IPS-18c (cell line): ENCODE measurements at regions not wholly inside any gene's neighbourhood (a gene's known extent, or its start where the extent isn't known, plus 50 kb on each side); places are given as distances from the start of the nearest gene placed in this dataset.
"Not testable (repeated sequence)": the region's sequence is repeated elsewhere in the genome, so short reads cannot be mapped to it uniquely, and the experiment has no call there.

Experiments used
- H3K4me3 ChIP-seq: 2 replicates; pipeline ENCODE4 v1.7.0; 2013; ENCODE audit warnings: low read depth, mild to moderate bottlenecking, low read length, moderate library complexity; ENCODE audit not compliant: insufficient read depth
- H3K9me3 ChIP-seq: one replicate; pipeline ENCODE4 v1.6.1; 2013; ENCODE audit warnings: mild to moderate bottlenecking, low read length, moderate library complexity; ENCODE audit not compliant: control insufficient read depth, insufficient read depth

DNA sequence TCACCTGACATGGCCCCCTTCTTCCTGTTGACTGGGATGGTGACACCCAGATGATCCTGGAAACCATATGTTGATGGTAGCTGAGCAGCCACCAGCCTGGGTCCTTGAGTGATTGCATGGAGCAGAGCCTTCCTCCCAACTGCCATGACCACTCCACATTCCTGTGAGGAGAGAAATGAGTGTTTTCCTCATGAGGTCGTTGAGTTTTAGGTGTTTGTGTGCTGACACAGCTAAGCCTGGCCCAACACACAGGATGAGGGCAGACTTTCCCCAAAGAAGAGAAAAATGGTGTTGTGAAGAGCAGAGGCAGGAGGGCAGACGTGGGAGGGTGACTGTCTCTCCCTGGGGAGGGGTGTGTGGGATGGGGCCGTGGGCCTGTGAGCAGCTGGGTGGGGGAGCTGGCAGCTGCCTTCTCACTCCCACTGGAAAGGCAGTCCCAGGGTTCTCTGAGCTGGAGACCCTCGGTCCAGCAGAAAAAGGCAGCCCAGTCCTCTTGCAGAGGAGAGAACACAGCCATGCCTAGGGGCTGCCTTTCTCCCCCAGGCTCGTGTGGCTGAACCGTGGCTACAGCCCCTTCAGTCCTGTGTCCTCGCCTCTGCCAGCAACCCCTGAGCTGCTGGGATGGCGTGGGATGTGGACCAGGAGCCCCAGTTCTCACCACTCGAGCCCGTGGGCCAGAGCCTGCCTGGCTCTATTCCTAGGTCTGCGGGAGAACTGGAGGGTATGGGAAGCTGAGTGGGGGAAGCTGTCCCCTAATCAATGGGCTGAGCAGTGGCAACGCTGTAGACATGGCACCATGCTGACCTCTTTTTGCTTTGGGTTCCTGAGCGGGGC lies 257.0 kb downstream of the ADGRD1 start:
- Histone ChIP-seq H3K9me3 (peaks cover 3% of the 10 kb centered on the region), H3K4me3 (no peak overlapping the region)

DNA sequence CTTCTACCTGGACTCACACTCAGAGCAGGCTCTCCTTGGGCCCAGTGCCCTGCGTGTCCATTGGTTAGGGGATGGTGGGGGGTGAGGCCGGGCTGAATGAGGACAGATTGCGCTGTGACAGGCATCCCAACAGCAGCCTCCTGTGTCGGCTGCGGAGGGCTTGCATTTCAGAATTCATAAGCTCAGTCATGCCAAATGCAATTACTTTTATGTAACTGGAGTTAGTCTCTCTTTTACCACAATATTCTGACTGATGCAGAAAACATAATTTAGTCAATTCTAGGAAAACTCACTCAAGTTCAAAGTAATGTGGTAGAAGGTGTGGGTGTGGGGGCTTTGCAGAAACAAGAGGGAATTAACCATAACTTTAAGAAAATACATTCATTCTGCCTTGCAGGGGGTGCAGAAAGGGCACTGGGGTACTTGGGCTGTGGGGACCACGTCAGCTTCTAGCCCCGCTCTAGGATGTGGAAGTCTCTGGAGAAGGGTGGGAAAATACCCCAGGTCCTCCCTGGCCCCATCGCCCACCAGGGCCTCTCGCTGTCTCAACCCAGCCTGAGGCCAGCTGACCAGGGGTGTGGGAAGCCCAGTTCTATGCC lies 257.7 kb downstream of the ADGRD1 start:
- Histone ChIP-seq H3K9me3 (peaks cover 3% of the 10 kb centered on the region), H3K4me3 (no peak overlapping the region)

DNA sequence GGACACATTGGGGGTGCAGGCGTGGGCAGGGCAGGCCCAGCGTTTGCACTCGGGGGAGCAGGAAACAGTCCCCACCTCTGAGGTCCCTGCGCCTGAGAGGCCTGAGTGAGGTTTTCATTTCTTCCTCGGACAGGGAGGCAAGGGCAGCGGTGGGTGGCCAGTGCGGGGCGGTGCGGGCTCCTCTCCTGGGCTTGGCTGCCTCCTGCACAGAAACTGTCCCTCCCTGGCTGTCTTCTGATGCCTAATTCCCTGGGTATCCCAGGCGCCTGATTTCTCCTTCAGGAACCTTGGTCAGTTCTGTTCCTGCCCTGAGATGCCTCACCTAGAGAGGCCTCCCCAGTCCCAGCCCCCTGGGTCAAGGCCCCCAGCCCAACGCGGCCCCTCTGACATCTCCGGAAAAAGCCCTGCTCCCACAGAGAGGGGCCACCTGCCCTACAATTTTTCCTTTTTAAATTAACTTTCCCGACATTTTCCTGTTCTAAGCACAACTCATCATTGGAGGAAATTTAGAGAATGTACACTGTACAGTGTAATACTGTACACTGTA lies 260.3 kb downstream of the ADGRD1 start:
- no peak overlapping the region for H3K4me3 ChIP-seq
- H3K9me3 ChIP-seq, result peaks cover 3% of the 10 kb centered on the region

DNA sequence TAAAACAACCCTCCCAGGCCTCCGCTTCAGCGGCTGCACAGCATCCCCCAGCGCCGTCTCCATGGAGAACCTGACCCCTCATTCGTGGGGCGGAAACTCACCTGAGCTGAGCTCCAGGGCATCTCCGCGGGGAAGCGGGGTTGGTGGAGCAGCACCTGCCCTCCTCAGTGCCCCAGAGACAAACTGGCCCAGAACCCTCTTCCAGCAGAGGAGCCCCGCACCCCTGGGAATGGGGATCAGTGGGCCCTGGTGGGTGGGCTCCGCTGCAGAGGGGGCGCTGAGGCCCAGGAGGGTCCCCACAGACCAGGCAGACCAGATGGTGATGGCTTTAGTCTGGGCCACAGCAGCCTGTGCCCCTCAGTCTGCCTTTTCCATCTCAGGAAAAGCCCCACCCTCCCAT lies 261.2 kb downstream of the ADGRD1 start:
- H3K4me3 ChIP-seq, H3K9me3 ChIP-seq: not testable (repeated sequence)

DNA sequence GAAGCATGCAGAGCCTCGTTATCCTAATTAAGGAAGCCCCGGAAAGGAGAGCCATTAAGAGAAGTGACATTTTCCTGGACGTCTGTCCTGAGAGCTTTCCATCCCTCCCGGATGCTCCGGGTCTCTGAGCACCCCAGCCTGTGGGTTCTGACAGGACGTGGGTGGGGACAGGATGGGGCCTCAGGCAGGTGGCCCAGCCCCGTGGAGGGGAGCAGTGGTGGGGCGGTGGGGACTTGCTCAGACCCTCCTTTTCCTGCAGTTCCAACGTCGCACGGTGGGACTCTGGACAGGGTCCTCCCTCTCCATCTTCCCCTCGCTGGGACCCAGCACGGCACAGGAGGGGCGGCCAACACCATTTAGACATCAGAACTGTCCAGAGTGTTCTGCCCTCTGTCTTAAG lies 262.9 kb downstream of the ADGRD1 start:
- not testable (repeated sequence) for H3K4me3 ChIP-seq

DNA sequence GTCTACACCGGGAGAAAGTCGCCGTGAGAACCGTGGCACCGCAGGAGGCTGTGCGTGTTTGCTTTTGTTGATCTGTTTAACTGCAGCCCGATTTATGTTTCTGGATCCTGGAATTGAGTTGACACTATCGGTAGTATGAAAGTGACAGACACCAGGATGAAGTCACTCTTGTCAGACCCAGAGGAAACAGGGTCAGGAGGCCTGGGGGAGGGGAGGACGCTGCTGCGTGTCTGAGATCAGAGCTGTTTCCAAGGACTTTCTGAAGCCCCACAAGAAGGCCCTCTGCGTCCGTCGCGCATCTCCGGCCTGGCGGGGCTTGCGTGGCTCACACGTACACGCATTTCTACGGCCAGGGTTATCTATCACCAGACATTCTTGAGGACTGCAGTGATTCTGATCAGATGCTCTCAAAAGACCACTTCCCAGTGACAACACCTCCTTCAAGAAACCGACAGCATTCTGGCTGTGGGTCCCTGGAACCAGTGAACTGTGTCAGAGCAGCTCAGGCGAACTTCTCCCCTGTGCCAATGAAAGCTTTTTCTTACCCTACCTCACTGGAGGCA lies 263.4 kb downstream of the ADGRD1 start:
- peaks cover 3% of the 10 kb centered on the region for H3K9me3 ChIP-seq

More for the DNA sequence above, 262.9 kb downstream of the ADGRD1 start:
- H3K9me3 ChIP-seq, result not testable (repeated sequence)

DNA sequence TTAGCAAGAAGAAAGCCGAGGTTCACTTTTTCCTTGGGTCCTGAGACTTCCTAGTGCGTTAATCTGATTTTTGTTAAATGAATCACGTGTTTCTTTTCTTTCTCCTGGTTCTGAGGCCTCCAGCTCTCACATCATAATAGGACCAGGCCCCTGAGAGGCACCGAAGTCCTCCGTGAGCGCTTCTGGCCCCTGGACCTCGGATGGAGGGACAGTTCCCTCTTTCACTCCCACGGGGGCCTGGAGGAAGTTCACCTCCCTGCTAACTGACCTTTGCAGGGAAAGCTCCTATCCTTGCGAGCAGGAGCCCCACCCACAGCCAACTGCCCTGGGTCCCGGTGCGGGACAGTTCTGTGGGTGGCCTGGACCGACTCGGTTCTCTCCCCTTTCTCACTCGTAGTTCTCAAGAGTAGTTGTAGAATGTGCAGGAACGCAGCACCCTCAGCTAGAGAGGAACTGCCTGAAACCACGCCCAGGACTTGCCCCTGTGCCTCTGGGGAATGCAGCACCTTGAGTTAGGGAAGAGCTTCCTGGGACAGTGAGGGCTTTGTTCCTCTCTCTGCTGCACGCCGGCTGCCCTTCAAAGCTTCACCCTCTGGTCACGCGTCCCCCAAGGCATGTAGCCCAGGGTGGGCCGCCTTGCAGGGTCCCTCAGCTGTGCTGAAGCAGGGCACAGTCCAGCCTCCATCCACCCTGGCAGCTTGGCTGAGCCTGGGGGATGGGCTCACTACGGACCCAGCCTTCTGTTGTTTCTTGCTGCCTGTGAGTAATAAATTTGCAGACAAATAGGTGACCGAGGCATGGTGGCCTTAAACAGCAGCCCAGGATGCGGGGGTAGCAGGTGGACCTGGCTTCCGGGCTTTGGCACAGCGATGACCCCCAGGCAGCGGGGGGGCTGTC lies 264.6 kb downstream of the ADGRD1 start:
- H3K9me3 ChIP-seq, result peaks cover under 1% of the 10 kb centered on the region
- H3K4me3 ChIP-seq, result no peak overlapping the region; the same call in 1 of the 2 replicates

More for the DNA sequence above, 263.4 kb downstream of the ADGRD1 start:
- H3K4me3 ChIP-seq, result no peak overlapping the region

DNA sequence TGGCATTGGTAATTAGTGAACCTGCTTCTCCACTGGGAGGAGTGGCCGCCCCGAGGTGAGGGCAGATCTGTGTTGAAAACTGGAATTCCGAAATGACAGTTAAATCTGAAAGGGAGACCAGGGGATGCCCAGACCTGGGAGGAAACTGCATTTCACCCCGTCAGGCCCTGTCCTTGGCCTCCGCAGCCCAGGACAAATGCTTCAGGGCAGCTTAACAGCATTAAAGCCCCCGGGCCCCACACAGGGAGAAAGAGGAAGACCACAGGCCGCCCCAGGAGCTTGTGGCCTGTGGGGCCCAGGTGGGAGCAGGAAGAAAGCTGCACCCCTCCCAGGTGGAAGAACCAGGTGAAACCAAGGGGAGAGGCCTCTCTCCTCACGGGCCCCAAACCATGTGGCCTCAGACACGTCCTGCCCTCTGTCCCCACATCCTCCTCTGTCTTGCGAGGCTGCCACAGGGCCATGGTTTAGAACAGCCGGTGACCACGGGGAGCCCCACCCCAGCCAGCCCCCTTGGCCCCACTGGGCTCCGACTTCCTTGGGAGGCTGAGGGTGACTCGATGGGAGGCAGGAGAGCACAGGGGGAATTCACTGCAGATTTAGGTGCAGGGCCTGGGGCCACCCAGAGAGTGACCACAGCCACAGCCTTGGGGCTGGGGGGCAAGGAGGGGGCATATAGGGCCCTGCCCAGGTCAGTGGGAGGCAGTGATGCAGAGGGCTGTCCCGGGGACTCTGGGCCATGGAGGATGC lies 265.4 kb downstream of the ADGRD1 start:
- Histone ChIP-seq H3K9me3 (no peaks in the 10 kb centered on the region), H3K4me3 (no peak overlapping the region)

DNA sequence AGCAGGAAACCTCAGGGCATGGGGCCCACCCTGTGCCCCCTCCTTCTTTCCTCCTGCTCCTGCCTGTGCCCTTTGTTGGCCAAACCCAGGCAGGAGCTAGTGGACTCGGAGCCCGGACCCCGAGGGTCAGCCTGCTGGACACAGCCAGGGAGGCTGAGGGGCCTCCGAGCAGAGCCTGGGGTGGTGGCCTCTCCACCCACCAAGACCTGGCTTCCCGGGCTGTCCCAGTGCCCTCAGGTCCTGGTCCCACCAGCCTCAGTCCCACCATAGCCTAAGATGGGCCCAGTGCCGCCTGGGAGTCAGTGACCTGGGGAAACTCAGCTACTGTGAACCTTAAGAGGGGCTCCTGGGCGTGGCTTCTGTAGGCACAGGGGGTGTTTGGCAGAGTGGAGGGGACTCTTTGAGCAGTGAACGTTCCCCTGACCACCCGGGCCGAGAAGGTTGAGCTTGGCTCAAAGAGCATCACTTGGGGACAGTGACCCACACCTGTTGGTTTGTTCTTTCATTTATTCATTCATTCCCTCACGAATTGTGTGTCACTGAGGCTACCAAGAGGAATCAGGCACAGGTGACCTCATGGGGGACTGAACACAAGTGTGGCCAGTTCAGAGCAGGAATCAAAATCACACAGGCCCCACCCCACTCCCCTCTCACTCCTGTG lies 266.1 kb downstream of the ADGRD1 start:
- H3K4me3 ChIP-seq, result no peak overlapping the region
- no peaks in the 10 kb centered on the region for H3K9me3 ChIP-seq

DNA sequence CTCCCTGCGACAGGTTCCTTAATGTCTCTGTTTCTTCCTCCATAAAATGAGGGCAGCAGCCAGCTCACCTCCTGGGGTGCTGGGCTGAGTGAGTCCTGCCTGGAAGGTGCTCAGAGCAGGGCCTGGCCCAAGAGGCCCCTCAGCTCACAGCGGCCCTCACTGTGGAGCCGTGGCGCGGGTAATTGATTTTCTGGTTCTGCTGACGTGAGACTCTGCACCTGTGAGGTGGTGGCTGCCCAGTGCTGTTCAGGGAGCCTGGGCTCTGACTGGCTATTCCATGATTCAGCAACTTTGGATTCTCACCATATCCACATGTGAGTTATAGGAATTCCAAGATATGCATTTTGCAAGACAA lies 266.6 kb downstream of the ADGRD1 start:
- Histone ChIP-seq H3K4me3 (no peak overlapping the region), H3K9me3 (no peaks in the 10 kb centered on the region)

DNA sequence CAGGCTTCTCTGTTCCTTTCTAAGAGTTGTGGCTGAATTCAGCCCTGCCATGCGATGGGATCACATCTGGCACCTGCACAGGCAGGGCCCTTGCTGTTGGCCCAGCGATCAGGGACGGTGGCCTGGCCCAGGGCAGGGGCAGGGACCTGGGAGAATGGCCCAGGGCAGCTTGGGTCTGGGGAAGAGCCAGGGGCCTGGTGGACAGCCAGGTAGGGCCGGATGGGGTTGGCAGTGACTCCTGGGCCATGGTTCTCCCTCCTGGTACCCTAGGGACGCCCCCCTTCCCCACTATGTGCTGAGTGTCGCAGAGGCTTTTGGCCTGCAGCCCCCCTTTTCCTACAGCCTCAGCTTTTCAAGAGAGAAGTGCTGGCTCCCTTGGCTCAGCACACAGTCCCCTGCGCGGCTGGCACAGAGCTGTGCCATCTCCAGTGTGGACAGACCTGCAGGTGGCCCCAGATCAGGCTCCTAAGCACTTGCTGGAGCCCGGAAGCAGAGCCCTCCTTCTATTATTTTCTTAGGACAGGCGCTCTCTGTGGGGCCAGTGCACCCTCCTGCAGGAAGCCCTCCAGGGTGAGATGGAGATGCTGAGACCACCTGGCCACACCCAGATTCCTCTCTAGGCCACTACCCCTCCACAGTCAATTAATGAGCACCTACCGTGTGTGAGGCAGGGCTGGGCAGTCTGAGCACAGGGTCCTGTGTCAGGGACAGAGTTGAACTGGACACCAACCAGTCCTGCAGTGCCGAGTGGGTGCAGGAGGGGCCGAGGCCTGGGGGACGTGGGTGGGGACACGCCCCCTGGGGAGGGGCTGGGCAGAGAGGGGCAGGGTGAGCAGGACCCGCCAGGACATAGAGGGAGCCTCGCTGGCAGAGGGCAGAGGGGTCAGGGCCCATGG lies 267.6 kb downstream of the ADGRD1 start:
- no peak overlapping the region for H3K4me3 ChIP-seq

DNA sequence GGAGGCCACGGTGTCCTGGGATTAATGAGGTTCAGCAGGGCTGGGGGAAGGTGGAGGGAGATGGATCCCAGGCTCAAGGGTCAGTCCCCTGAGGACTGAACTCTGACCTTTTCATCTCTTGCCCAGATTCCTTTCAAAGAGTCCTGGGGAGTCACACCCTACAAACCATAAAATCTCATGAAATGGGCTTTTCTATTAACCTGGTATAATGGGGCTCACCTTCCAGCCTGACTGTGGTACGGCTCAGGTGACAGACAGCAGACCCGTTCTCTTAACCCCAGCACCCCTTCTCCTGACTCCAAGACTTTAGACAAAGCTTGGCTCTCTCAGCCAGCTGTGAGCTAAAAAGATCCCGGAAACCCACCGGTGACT lies 268.2 kb downstream of the ADGRD1 start:
- Histone ChIP-seq H3K4me3 (no peak overlapping the region), H3K9me3 (no peaks in the 10 kb centered on the region)

More for the DNA sequence above, 267.6 kb downstream of the ADGRD1 start:
- H3K9me3 ChIP-seq, result no peaks in the 10 kb centered on the region

DNA sequence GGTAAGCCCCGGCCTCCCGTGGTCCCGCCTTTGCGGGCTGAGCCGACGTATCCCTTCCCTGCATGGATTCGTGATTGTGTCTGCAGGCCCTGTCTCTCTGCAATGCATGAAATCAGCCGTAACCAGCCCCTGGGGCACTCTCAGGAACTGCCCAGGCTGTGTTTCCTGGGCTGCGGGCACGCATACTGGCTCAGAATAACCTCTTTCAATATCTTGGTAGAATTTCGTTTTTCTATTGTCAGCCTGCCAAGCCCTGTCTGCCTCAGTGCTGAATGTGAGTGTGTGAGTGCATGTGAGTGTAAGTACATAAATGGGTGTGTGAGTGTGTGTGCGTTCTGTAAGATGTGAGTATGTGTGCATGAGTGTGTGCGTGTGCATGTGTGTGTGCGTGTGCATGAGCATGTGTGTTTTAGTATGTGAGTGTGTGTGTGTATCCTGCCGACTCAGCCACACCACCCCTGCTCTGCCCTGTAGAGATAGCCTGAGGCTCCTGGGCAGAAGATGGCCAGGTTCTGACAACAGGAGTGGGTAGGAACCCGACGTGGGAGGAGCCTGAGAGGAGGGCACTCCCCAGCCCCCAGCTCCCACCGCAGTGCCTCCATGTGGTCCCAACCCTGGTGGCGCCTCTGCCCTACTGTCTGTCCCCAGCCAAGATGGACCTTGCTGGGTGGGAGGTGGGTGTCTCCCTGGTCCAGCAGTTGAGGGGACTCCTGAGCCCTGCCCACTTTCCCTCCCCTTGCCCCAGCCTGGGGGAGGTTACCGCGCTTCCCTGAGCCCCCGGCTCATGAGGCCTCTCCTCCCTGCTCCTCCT lies 268.8 kb downstream of the ADGRD1 start:
- Histone ChIP-seq H3K4me3 (no peak overlapping the region), H3K9me3 (no peaks in the 10 kb centered on the region)

DNA sequence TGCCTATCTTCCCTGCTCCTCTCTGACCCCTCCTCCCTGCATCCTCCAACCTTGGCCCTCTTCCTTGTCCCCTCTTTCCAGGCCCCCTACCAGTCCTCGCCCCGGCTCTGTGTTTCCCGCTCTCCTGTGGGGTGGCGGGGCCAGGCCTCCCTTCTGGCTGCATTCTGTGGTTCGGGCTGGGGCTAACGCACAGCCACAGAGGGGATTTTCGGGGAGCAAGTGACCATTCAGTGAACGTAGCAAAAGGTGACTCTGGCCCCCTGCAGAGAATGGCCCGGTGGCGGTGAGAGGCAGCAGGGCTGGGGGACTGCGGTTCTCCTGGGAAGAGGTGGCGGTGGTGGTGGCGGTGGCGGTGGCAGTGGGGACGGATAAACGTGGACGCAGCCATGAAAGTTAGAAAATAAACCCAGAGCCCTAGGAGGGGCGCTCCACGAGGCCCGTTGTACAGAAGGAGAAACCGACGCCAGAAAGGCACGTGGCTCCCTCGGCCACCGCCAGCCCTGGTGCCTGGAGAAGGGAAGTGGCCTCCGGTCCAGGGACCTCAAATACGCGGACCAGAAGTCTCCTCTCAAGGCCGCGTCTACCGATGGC lies 269.6 kb downstream of the ADGRD1 start:
- no peaks in the 10 kb centered on the region for H3K9me3 ChIP-seq
- H3K4me3 ChIP-seq, result no peak overlapping the region
